ENCODE measurements at regions not wholly inside any gene's neighbourhood (a gene's known extent, or its start where the extent isn't known, plus 50 kb on each side); places are given as distances from the start of the nearest gene placed in this dataset.
A peak's percentile ranks its signal among the peaks of the same experiment; 100 is the strongest.

DNA sequence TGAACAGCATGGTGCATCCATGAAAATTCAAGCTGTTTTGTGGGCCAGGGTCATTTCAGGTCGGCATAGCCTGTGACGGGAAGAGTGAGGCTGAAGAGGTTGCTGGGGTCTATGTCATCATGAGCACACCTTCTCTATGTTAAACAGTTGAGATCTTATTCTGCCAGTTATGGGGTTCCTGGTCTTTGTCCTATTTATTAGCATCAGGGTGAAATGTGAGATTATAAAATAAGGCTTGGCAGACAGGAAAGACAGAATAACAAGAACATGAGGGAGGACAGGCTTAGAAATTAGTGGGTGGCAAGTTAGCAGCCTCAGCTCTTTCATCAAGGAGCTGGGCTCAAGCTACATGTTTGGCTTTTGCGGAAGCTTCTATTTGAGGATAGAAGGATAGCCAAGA is 51.7 kb upstream of the CLNK start:
- no peak for DNase-seq (ENCODE audit: low read depth in 6 of 9, low spot score in 9 of 9)
- H3K4me3 ChIP-seq (ENCODE audit: low read length in 2 of 2) = no peak overlapping the region
- no peaks in the 10 kb centered on the region for H3K36me3 ChIP-seq (ENCODE audit: control insufficient read depth in 2 of 2, insufficient read depth in 2 of 2, low read length in 1 of 2)
- WGBS = 98% methylated on average over 3 of the region's 3 CpGs
- no peaks in the 10 kb centered on the region for H3K27me3 ChIP-seq (ENCODE audit: control insufficient read depth in 2 of 2, insufficient read depth in 1 of 2, low read length in 1 of 2)
- H3K27ac ChIP-seq (ENCODE audit: low read depth in 1 of 2, low read length in 1 of 2) = no peak overlapping the region
- no peaks in the 10 kb centered on the region for H3K9me3 ChIP-seq (ENCODE audit: control insufficient read depth in 2 of 2, insufficient read depth in 1 of 2, low read length in 1 of 2)
- peaks cover 9 to 24% of the 10 kb centered on the region in 2 donors for H3K4me1 ChIP-seq (ENCODE audit: control insufficient read depth in 2 of 2, insufficient read depth in 2 of 2, low read length in 2 of 2)

DNA sequence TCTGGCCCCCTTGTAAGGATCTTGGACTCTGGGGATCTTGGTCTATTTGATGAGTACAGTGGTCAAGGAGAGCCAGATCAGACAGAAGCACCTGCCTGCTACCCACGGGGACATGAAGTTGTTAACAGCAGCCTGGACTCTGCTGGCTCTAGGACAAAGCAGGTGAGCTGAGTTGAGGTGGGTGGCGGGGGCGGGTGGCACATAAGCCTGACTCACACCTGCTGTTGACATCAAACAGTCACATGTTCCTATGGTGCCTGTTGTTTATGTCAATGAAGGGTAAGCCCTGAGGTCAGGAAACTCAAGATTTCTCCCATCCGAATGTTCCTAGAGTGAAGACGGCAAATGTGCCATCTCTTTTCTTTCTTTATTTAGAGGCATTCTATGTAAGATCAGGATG is 50.1 kb upstream of the CLNK start:
- WGBS = 89% methylated on average over 5 of the region's 5 CpGs
- H3K4me3 ChIP-seq (ENCODE audit: low read length in 2 of 2) = no peak overlapping the region
- no peaks in the 10 kb centered on the region for H3K27me3 ChIP-seq (ENCODE audit: control insufficient read depth in 2 of 2, insufficient read depth in 1 of 2, low read length in 1 of 2)
- peaks cover 9 to 24% of the 10 kb centered on the region in 2 donors for H3K4me1 ChIP-seq (ENCODE audit: control insufficient read depth in 2 of 2, insufficient read depth in 2 of 2, low read length in 2 of 2)
- no peak overlapping the region for H3K27ac ChIP-seq (ENCODE audit: low read depth in 1 of 2, low read length in 1 of 2)
- peak in 8 of 9 donors; percentile 15 to 66 (median 39) for DNase-seq (ENCODE audit: low read depth in 6 of 9, low spot score in 9 of 9)
- H3K9me3 ChIP-seq (ENCODE audit: control insufficient read depth in 2 of 2, insufficient read depth in 1 of 2, low read length in 1 of 2) = no peaks in the 10 kb centered on the region
- no peaks in the 10 kb centered on the region for H3K36me3 ChIP-seq (ENCODE audit: control insufficient read depth in 2 of 2, insufficient read depth in 2 of 2, low read length in 1 of 2)

Measured in thymus (tissue), 11 donors.